Nephron progenitor cell (in vitro differentiated cells): ENCODE measurements at regions not wholly inside any gene's neighbourhood (a gene's known extent, or its start where the extent isn't known, plus 50 kb on each side); places are given as distances from the start of the nearest gene placed in this dataset.

ENCODE experiments used
- DNase-seq: peaks from one replicate; pipeline ENCODE4 v3.0.0; 2021
- H3K27ac Mint-ChIP-seq: 2 replicates; pipeline ENCODE4 v1.8.0; 2021; ENCODE audit warnings: mild to moderate bottlenecking, moderate library complexity, mixed read lengths
- H3K27me3 Mint-ChIP-seq: 2 replicates; pipeline ENCODE4 v1.8.0; 2021; ENCODE audit warnings: mild to moderate bottlenecking, low read depth, mixed read lengths; ENCODE audit not compliant: poor library complexity
- H3K36me3 Mint-ChIP-seq: 2 replicates; pipeline ENCODE4 v1.8.0; 2021; ENCODE audit warnings: low read depth, mixed read lengths
- H3K4me1 Mint-ChIP-seq: 2 replicates; pipeline ENCODE4 v1.8.0; 2021; ENCODE audit warnings: mixed read lengths
- H3K4me3 Mint-ChIP-seq: 2 replicates; pipeline ENCODE4 v1.8.0; 2021; ENCODE audit warnings: mild to moderate bottlenecking, moderate library complexity, mixed read lengths
- H3K9me3 Mint-ChIP-seq: 2 replicates; pipeline ENCODE4 v1.8.0; 2021; ENCODE audit warnings: mild to moderate bottlenecking, moderate library complexity, mixed read lengths
- CTCF ChIP-seq: fragments of 200-600 bp; sonication (generic); IDR thresholded peaks from 2 replicates; pipeline ENCODE4 v1.5.0; 2021; ENCODE audit warnings: antibody characterized with exemption

- Mint-ChIP-seq H3K4me3 (no peak overlapping the region), H3K36me3 (no peaks in the 10 kb centered on the region), H3K9me3 (peaks cover 15% of the 10 kb centered on the region), H3K27me3 (peaks cover 6% of the 10 kb centered on the region), H3K4me1 (no peaks in the 10 kb centered on the region), H3K27ac (no peak overlapping the region)
- DNase-seq: no peak
- no peak for TF ChIP-seq CTCF
These were observed 68.3 kb upstream of the COL8A1 start for GRCh38 chr3:99570061-99570460.

- Mint-ChIP-seq H3K9me3 (peaks cover 12% of the 10 kb centered on the region), H3K4me3 (no peak overlapping the region), H3K27ac (no peak overlapping the region), H3K36me3 (no peaks in the 10 kb centered on the region), H3K27me3 (peaks cover 6% of the 10 kb centered on the region), H3K4me1 (no peaks in the 10 kb centered on the region)
- TF ChIP-seq CTCF: no peak
- no peak for DNase-seq
These were observed 69.6 kb upstream of the COL8A1 start for GRCh38 chr3:99568663-99569335.

GRCh38 chr3:99565331-99565730 lies 73.1 kb upstream of the COL8A1 start:
- TF ChIP-seq CTCF: no peak
- no peak for DNase-seq
- Mint-ChIP-seq H3K36me3 (no peaks in the 10 kb centered on the region), H3K4me3 (no peak overlapping the region), H3K27ac (no peak overlapping the region), H3K4me1 (no peaks in the 10 kb centered on the region), H3K9me3 (peaks cover 12% of the 10 kb centered on the region), H3K27me3 (peaks cover 2% of the 10 kb centered on the region)

- H3K4me1 Mint-ChIP-seq: no peaks in the 10 kb centered on the region
- no peaks in the 10 kb centered on the region for H3K27me3 Mint-ChIP-seq
- DNase-seq: no peak
- no peak overlapping the region for H3K4me3 Mint-ChIP-seq
- no peaks in the 10 kb centered on the region for H3K36me3 Mint-ChIP-seq
- no peak overlapping the region for H3K27ac Mint-ChIP-seq
- peaks cover 12% of the 10 kb centered on the region for H3K9me3 Mint-ChIP-seq
- TF ChIP-seq CTCF: no peak
These were observed 75.3 kb upstream of the COL8A1 start for GRCh38 chr3:99562990-99563607.

GRCh38 chr3:99562138-99562537 lies 76.3 kb upstream of the COL8A1 start:
- Mint-ChIP-seq H3K27ac (no peak overlapping the region), H3K27me3 (peaks cover 4% of the 10 kb centered on the region), H3K4me1 (no peaks in the 10 kb centered on the region), H3K9me3 (peaks cover 16% of the 10 kb centered on the region), H3K36me3 (no peaks in the 10 kb centered on the region), H3K4me3 (no peak overlapping the region)
- DNase-seq: peak; percentile 59
- TF ChIP-seq CTCF: no peak

GRCh38 chr3:99561056-99561455 lies 77.3 kb upstream of the COL8A1 start:
- Mint-ChIP-seq H3K4me1 (no peaks in the 10 kb centered on the region), H3K36me3 (no peaks in the 10 kb centered on the region), H3K27me3 (peaks cover 7% of the 10 kb centered on the region), H3K27ac (no peak overlapping the region), H3K9me3 (peaks cover 11% of the 10 kb centered on the region), H3K4me3 (no peak overlapping the region)
- DNase-seq: no peak
- TF ChIP-seq CTCF: no peak
